Loucy (cell line): ENCODE measurements at regions not wholly inside any gene's neighbourhood (a gene's known extent, or its start where the extent isn't known, plus 50 kb on each side); places are given as distances from the start of the nearest gene placed in this dataset.
"Not testable (repeated sequence)": the region's sequence is repeated elsewhere in the genome, so short reads cannot be mapped to it uniquely, and the experiment has no call there.

Experiments
- H2AFZ ChIP-seq: fragments of 200-600 bp; sonication (generic); 2 replicates; pipeline ENCODE4 v1.6.0; 2016; ENCODE audit warnings: antibody characterized with exemption, mild to moderate bottlenecking, low read length, moderate library complexity
- H3F3A ChIP-seq: fragments of 200-600 bp; 2 replicates; pipeline ENCODE4 v1.6.0; 2016; ENCODE audit warnings: antibody characterized with exemption, low read depth, mild to moderate bottlenecking
- H3K27me3 ChIP-seq: fragments of 200-600 bp; sonication (generic); 2 replicates; pipeline ENCODE4 v1.6.1; 2014; ENCODE audit warnings: low read length, mild to moderate bottlenecking; ENCODE audit not compliant: insufficient read depth, poor library complexity, severe bottlenecking
- H3K36me3 ChIP-seq: fragments of 200-600 bp; sonication (generic); 2 replicates; pipeline ENCODE4 v1.6.1; 2016; ENCODE audit warnings: low read length; ENCODE audit not compliant: insufficient read depth
- H3K4me1 ChIP-seq: fragments of 200-600 bp; sonication (generic); 2 replicates; pipeline ENCODE4 v1.5.1; 2014; ENCODE audit warnings: low read length, mild to moderate bottlenecking; ENCODE audit not compliant: insufficient read depth, poor library complexity, severe bottlenecking
- H3K4me2 ChIP-seq: fragments of 200-600 bp; sonication (generic); 2 replicates; pipeline ENCODE4 v1.6.0; 2014; ENCODE audit warnings: antibody characterized with exemption, low read length, low read depth, mild to moderate bottlenecking; ENCODE audit not compliant: poor library complexity, severe bottlenecking
- H3K4me3 ChIP-seq: fragments of 200-600 bp; sonication (generic); 2 replicates; pipeline ENCODE4 v1.5.1; 2014; ENCODE audit warnings: low read length, mild to moderate bottlenecking, mixed read lengths; ENCODE audit not compliant: poor library complexity, severe bottlenecking
- H3K79me2 ChIP-seq: fragments of 200-600 bp; sonication (generic); 2 replicates; pipeline ENCODE4 v1.6.1; 2014; ENCODE audit warnings: low read length; ENCODE audit not compliant: insufficient read depth
- H3K9ac ChIP-seq: fragments of 200-600 bp; sonication (generic); 2 replicates; pipeline ENCODE4 v1.6.0; 2014; ENCODE audit warnings: mild to moderate bottlenecking, low read depth, low read length, moderate library complexity; ENCODE audit not compliant: poor library complexity, severe bottlenecking
- H3K9me2 ChIP-seq: fragments of 200-600 bp; sonication (generic); replicated peaks from 2 replicates; pipeline ENCODE4 v1.6.1; 2016; ENCODE audit warnings: low read depth, low read length, mixed read lengths
- H3K9me3 ChIP-seq: fragments of 200-600 bp; sonication (generic); 2 replicates; pipeline ENCODE4 v1.6.1; 2014; ENCODE audit warnings: mild to moderate bottlenecking, antibody characterized with exemption, low read length, low read depth; ENCODE audit not compliant: insufficient read depth
- H4K20me1 ChIP-seq: fragments of 200-600 bp; sonication (generic); 2 replicates; pipeline ENCODE4 v1.6.0; 2014; ENCODE audit warnings: antibody characterized with exemption, low read length, mild to moderate bottlenecking; ENCODE audit not compliant: insufficient read depth, poor library complexity, severe bottlenecking

DNA sequence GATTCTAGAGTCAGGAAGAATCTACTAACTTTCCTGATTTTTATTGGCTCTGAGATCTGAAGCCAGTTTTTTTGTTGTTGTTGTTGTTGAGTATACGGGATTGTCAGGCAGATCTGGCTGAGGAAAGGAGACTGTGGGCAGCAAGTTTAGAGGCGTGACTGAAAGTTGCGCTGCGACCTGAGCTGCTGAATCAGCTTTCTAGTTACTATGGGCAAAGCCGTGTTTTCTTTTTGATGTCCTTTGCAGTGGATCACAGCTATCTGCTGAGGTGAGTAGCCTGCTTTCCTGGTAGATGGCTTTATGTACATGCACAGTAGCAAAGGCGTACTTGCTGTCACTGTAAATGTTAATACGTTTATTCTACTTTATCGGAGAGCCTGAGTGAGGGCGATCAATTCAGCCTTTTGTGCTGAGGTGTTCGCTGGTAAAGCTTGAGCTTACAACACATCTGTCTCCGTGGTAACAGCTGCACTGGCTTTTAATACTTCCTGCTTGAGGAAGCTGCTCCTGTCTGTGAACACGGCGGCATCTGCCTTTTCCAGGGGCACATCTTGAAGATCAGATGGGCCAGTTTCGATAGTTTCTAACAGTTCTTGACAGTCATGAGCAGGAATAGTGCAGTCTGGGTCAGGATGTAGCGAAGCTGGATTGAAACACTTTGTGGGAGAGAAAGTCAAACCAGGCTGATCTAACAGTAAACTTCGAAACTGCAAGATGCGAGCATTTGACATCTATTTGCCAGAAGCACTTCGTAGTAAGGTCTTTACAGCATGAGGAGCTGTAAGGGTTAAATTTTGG, 118.9 kb downstream of the UNC93B1 start:
- not testable (repeated sequence) for H3F3A ChIP-seq

DNA sequence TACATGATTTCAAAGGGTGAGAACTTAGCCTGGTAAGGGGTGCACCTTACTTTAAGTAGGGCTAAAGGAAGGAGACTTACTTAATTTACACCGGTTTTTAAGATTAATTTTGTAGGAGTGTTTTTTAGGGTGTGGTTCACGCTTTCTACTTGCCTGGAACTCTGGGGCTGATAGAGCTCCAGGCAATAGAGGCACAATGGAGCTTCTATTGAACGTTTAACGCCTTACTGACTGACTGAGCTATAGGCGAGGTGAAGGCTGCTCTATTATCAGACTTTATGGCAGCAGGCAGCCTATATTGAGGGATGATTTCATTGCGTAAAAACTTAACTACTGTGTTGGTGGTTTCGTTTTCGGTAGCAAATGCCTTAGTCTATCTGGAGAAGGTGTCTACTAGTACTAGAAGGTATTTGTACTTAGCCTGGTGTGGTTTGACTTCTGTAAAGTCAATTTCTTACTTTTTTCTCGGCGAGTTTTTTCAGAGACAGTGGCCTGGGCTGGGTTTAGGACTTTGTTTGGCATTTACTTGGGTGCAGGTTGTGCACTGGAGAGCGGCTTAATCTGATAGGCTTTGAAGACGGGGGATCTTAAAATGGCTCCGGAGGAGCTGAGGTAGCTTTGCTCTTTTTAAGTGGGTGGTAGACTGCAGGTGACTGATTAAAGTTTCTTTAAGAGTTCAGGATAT, 119.7 kb downstream of the UNC93B1 start:
- H3K27me3 ChIP-seq, H3K4me1 ChIP-seq, H3K9me3 ChIP-seq, H3K36me3 ChIP-seq, H3K9me2 ChIP-seq, H3F3A ChIP-seq, H3K79me2 ChIP-seq, H4K20me1 ChIP-seq, H3K9ac ChIP-seq: not testable (repeated sequence)
- peak overlapping the region; percentile 31 for H3K4me3 ChIP-seq
- H3K4me2 ChIP-seq = peak overlapping the region; percentile 46
- H2AFZ ChIP-seq = peak overlapping the region; percentile 41; the same call in 1 of the 2 replicates

More for the DNA sequence above, 118.9 kb downstream of the UNC93B1 start:
- not testable (repeated sequence) for H3K27me3 ChIP-seq, H3K9me3 ChIP-seq, H3K9ac ChIP-seq, H3K36me3 ChIP-seq, H3K9me2 ChIP-seq, H3K79me2 ChIP-seq, H4K20me1 ChIP-seq, H3K4me1 ChIP-seq
- Histone ChIP-seq H2AFZ (peak overlapping the region; percentile 41; the same call in 1 of the 2 replicates), H3K4me3 (peak overlapping the region; percentile 31), H3K4me2 (peak overlapping the region; percentile 46)

DNA sequence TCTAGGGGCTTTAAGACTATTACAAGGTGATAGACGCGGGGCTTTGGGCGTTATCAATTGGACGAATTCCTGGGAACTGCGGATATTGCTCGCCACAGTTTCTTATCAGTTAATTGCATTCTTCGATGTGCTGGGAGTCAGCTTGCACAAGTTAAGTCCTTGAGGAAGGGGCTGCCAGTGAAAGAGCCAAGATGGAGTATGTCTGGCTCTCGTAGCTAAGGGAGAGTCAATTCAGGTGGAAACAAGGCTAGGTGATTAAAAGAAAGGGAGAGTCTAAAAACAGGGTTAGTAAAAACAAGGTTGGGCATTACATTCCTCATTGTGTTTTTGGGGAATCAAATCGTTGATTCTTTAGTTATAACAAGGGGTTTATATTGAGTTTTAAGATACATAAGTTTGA, 121.6 kb downstream of the UNC93B1 start:
- H3K9me2 ChIP-seq, H3K27me3 ChIP-seq, H3K4me3 ChIP-seq, H3K9ac ChIP-seq, H3K79me2 ChIP-seq, H3F3A ChIP-seq, H4K20me1 ChIP-seq, H3K4me2 ChIP-seq, H3K4me1 ChIP-seq, H2AFZ ChIP-seq, H3K36me3 ChIP-seq, H3K9me3 ChIP-seq: not testable (repeated sequence)

DNA sequence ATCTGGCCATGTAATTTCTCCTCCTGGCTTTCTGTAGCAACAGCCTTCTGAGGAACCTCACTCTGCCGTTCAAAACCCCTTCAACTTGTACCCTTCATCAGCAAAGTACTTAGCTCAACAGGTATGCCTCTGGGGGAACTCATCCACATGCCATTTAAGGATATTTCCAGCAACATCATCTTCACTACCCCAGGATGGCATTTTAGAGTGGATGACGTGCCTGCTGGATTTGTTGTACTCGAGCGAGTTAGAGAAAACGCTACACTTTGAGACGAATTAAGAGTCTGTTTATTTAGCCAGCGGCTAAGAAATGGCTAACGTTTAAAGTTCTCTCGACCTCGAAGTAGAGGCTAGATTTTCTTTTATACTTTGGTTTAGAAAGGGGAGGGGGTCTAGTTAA, 122.1 kb downstream of the UNC93B1 start:
- not testable (repeated sequence) for H2AFZ ChIP-seq, H3F3A ChIP-seq, H3K4me2 ChIP-seq, H3K9ac ChIP-seq, H3K4me3 ChIP-seq, H3K27me3 ChIP-seq, H4K20me1 ChIP-seq, H3K79me2 ChIP-seq, H3K9me3 ChIP-seq, H3K9me2 ChIP-seq, H3K4me1 ChIP-seq, H3K36me3 ChIP-seq

DNA sequence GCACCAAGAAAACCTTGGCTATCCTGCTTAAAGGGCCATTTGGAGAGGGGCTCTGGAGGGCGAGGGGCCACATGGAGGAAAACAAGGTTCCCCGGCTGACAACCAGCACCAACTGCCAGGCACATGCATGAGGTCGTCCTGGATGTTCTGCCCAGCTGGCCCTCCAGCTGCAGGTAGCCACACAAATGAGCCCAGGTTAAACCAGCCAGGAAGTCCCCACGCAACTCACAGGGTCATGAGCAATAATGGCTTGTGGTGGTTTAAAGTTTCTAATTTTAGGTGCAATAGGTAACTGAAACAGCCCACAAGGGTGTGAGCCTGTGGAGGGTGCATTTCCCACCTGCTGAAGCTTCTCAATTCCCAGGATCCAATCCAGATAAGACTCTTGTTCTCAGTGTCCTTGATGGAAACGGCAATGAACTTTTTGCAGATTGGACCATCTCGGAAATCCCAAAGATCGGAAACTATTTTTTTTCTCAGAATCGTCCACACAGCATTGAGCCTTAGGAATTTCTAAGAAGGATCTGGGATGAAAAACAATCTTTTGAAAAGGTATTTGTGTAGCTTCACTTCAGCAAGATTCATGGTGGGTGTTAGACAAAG, 123.2 kb downstream of the UNC93B1 start:
- H3K4me3 ChIP-seq, H3K9me3 ChIP-seq, H3K9me2 ChIP-seq, H3K9ac ChIP-seq, H3K4me1 ChIP-seq, H3F3A ChIP-seq, H3K27me3 ChIP-seq, H3K36me3 ChIP-seq, H2AFZ ChIP-seq, H4K20me1 ChIP-seq, H3K4me2 ChIP-seq, H3K79me2 ChIP-seq: not testable (repeated sequence)

DNA sequence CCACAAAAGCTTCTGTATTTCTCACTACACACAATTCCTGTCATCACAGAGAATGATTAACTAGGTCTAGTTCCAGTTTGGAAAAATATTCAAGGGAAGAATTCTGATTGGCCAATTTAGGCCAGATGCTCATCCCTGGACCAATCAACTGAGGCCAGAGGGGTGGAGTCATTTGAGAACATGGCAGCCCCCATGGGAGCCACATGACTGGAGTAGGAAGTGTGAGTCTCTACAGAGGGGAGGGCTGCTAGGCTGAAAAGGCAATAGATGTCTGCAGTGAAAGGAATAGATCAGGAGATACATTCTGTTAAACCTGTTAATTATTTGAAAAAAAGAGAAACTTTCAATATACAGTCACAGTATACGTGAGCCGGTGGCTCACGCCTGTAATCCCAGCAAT, 125.2 kb downstream of the UNC93B1 start:
- not testable (repeated sequence) for H3K4me3 ChIP-seq, H3K27me3 ChIP-seq, H2AFZ ChIP-seq, H3K9me3 ChIP-seq, H4K20me1 ChIP-seq, H3K9ac ChIP-seq, H3K9me2 ChIP-seq, H3K79me2 ChIP-seq, H3F3A ChIP-seq, H3K4me1 ChIP-seq, H3K36me3 ChIP-seq, H3K4me2 ChIP-seq

DNA sequence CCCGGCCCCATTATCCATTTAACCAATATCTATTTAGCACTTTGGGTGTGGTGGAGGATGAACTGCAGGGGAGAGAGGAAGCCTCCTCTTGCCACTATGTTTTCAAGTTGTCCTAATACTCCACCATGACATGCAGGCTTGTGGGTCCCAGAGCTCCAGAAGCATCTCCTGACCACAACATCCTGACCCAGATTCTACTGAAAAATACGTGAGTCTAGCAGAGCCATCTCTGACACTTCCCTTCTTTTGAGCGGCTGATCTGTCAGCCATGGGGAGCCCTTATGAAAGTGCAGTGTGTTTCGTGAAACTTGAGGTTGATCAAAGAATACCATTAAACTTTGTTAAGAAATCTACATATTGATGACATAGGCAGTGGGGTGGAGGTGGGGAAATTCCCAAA, 126.6 kb downstream of the UNC93B1 start:
- not testable (repeated sequence) for H3K27me3 ChIP-seq, H3K4me1 ChIP-seq, H3K4me2 ChIP-seq, H3F3A ChIP-seq, H3K4me3 ChIP-seq, H2AFZ ChIP-seq, H3K79me2 ChIP-seq, H3K36me3 ChIP-seq, H3K9ac ChIP-seq, H4K20me1 ChIP-seq, H3K9me2 ChIP-seq, H3K9me3 ChIP-seq
